GM18867 (cell line): ENCODE measurements at regions not wholly inside any gene's neighbourhood (a gene's known extent, or its start where the extent isn't known, plus 50 kb on each side); places are given as distances from the start of the nearest gene placed in this dataset.
"Not testable (repeated sequence)": the region's sequence is repeated elsewhere in the genome, so short reads cannot be mapped to it uniquely, and the experiment has no call there.

Experiments
- ATAC-seq: cut with Tn5 transposase; IDR thresholded peaks from one replicate; pipeline ENCODE4 v1.9.1; 2021; ENCODE audit warnings: mild to moderate bottlenecking, moderate library complexity; ENCODE audit not compliant: unreplicated experiment

- no peak for ATAC-seq
These were observed 253.3 kb upstream of the ADGRL2 start for GRCh38 chr1:81547261-81547911.

GRCh38 chr1:81545734-81546133, 255.0 kb upstream of the ADGRL2 start:
- no peak for ATAC-seq

GRCh38 chr1:81543764-81544163, 257.0 kb upstream of the ADGRL2 start:
- ATAC-seq, result no peak

- no peak for ATAC-seq
These were observed 258.5 kb upstream of the ADGRL2 start for GRCh38 chr1:81542196-81542595.

- ATAC-seq, result no peak
These were observed 260.5 kb upstream of the ADGRL2 start for GRCh38 chr1:81540216-81540615.

- no peak for ATAC-seq
These were observed 271.7 kb upstream of the ADGRL2 start for GRCh38 chr1:81529014-81529413.

- no peak for ATAC-seq
These were observed 275.6 kb upstream of the ADGRL2 start for GRCh38 chr1:81525085-81525484.

GRCh38 chr1:81519987-81520386, 280.7 kb upstream of the ADGRL2 start:
- no peak for ATAC-seq

GRCh38 chr1:81517987-81518386, 282.7 kb upstream of the ADGRL2 start:
- ATAC-seq, result no peak

GRCh38 chr1:81513796-81514354, 286.9 kb upstream of the ADGRL2 start:
- no peak for ATAC-seq

GRCh38 chr1:81512252-81513003, 288.3 kb upstream of the ADGRL2 start:
- ATAC-seq, result no peak

GRCh38 chr1:81511281-81511680, 289.5 kb upstream of the ADGRL2 start:
- no peak for ATAC-seq

GRCh38 chr1:81510701-81511100, 290.0 kb upstream of the ADGRL2 start:
- no peak for ATAC-seq

GRCh38 chr1:81509594-81509993, 291.1 kb upstream of the ADGRL2 start:
- no peak for ATAC-seq

- ATAC-seq, result no peak
These were observed 294.0 kb upstream of the ADGRL2 start for GRCh38 chr1:81506699-81507098.

- ATAC-seq, result peak; percentile 97
These were observed 294.9 kb upstream of the ADGRL2 start for GRCh38 chr1:81505831-81506230.

GRCh38 chr1:81504820-81505219, 295.9 kb upstream of the ADGRL2 start:
- ATAC-seq, result not testable (repeated sequence)

- ATAC-seq, result not testable (repeated sequence)
These were observed 298.0 kb upstream of the ADGRL2 start for GRCh38 chr1:81502705-81503104.

- ATAC-seq, result not testable (repeated sequence)
These were observed 299.2 kb upstream of the ADGRL2 start for GRCh38 chr1:81501485-81501884.

- no peak for ATAC-seq
These were observed 301.2 kb upstream of the ADGRL2 start for GRCh38 chr1:81499487-81499886.

GRCh38 chr1:81498471-81499462, 302.0 kb upstream of the ADGRL2 start:
- no peak for ATAC-seq
